ENCODE measurements at regions not wholly inside any gene's neighbourhood (a gene's known extent, or its start where the extent isn't known, plus 50 kb on each side); places are given as distances from the start of the nearest gene placed in this dataset.

DNA sequence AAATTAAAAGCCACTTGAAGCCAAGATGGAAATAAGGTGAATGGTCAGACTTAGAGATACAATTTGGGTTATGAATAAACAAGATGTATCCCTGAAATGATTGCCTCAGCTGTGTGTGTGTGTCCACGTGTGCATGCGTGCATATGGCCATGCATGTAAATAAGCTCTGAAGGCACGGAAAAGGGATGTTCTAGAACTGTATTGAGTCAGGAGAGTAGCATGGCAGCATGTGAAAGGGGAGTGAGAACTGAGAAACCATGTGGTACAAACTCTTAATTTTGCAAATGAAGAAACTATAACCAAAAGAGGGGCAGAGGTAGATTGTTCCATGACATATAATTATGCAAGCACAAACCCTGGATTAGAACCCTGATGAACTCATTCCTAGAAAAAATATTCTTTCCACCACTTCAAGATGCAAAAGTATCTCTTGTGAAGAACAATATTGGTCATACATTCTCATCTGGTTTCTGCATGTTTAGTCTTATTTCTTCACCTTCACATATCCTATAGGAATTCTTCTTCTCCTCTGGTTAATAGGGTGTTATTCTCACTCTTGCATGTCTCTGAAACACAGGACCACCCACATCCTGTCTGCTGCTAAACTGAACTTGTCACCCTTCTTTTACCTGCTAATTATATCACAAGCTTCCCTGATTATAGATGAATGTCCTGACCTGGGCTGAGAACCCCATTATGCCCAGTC lies 455.8 kb downstream of the SETBP1 start:
- H3K36me3 ChIP-seq = no peaks in the 10 kb centered on the region
- no peak for DNase-seq
- 86% methylated on average over 3 of the region's 3 CpGs for WGBS, 2 donors
- TF ChIP-seq, protein P1, sequence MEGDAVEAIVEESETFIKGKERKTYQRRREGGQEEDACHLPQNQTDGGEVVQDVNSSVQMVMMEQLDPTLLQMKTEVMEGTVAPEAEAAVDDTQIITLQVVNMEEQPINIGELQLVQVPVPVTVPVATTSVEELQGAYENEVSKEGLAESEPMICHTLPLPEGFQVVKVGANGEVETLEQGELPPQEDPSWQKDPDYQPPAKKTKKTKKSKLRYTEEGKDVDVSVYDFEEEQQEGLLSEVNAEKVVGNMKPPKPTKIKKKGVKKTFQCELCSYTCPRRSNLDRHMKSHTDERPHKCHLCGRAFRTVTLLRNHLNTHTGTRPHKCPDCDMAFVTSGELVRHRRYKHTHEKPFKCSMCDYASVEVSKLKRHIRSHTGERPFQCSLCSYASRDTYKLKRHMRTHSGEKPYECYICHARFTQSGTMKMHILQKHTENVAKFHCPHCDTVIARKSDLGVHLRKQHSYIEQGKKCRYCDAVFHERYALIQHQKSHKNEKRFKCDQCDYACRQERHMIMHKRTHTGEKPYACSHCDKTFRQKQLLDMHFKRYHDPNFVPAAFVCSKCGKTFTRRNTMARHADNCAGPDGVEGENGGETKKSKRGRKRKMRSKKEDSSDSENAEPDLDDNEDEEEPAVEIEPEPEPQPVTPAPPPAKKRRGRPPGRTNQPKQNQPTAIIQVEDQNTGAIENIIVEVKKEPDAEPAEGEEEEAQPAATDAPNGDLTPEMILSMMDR (IDR thresholded peaks at IDR 0.05) = no peak
- no peak for TF ChIP-seq POLR2A (IDR thresholded peaks at IDR 0.05)
- TF ChIP-seq POLR2AphosphoS5 (IDR thresholded peaks at IDR 0.05) = no peak
- no peak for TF ChIP-seq EP300 (IDR thresholded peaks at IDR 0.05)
- H3K4me1 ChIP-seq = no peaks in the 10 kb centered on the region
- intact Hi-C loops (cut with DNase I) = no loop called here
- no peak overlapping the region for H3K27ac ChIP-seq
- H3K27me3 ChIP-seq = no peaks in the 10 kb centered on the region
- H3K9me3 ChIP-seq = peaks cover 0 to 1% (median 0%) of the 10 kb centered on the region in 4 donors
- no peak overlapping the region for H3K4me3 ChIP-seq

DNA sequence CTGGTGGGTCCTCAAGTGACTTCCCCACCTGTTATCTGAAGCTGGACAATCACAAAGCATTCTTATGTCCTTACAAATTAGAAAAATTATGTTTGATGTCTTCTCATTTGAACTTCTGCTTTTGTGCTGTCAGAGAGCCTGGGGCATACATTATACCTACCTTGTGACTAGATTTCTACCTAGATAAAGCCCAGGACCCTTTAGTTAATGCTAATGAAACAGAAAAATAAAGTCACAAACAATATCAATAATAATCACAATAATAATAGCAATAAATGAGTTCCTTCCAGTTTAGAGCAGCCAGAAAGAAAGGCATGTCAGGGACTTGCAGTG lies 456.4 kb downstream of the SETBP1 start:
- Histone ChIP-seq H3K36me3 (no peaks in the 10 kb centered on the region), H3K4me1 (no peaks in the 10 kb centered on the region), H3K4me3 (no peak overlapping the region), H3K9me3 (peaks cover 0 to 1% (median 0%) of the 10 kb centered on the region in 4 donors), H3K27ac (no peak overlapping the region), H3K27me3 (no peaks in the 10 kb centered on the region)
- no peak for DNase-seq
- TF ChIP-seq POLR2A (IDR thresholded peaks at IDR 0.05) (no peak), POLR2AphosphoS5 (IDR thresholded peaks at IDR 0.05) (no peak), EP300 (IDR thresholded peaks at IDR 0.05) (no peak)
- TF ChIP-seq, protein P1 (IDR thresholded peaks at IDR 0.05) = no peak
- intact Hi-C loops (cut with DNase I) = no loop called here

GRCh38 chr18:45139478-45139877 lies 458.8 kb downstream of the SETBP1 start:
- intact Hi-C loops (cut with DNase I) = no loop called here
- TF ChIP-seq POLR2AphosphoS5 (IDR thresholded peaks at IDR 0.05) = no peak
- TF ChIP-seq, protein P1 (IDR thresholded peaks at IDR 0.05) = no peak
- TF ChIP-seq EP300 (IDR thresholded peaks at IDR 0.05) = no peak
- no peak for TF ChIP-seq POLR2A (IDR thresholded peaks at IDR 0.05)
- no peaks in the 10 kb centered on the region for H3K4me1 ChIP-seq
- H3K27me3 ChIP-seq = no peaks in the 10 kb centered on the region
- no peak for DNase-seq
- no peak overlapping the region for H3K27ac ChIP-seq
- no peak overlapping the region for H3K4me3 ChIP-seq
- H3K36me3 ChIP-seq = no peaks in the 10 kb centered on the region
- H3K9me3 ChIP-seq = peaks cover 0 to 1% (median 0%) of the 10 kb centered on the region in 4 donors
- 88 to 93% methylated on average over 4 of the region's 4 CpGs for WGBS, 2 donors

DNA sequence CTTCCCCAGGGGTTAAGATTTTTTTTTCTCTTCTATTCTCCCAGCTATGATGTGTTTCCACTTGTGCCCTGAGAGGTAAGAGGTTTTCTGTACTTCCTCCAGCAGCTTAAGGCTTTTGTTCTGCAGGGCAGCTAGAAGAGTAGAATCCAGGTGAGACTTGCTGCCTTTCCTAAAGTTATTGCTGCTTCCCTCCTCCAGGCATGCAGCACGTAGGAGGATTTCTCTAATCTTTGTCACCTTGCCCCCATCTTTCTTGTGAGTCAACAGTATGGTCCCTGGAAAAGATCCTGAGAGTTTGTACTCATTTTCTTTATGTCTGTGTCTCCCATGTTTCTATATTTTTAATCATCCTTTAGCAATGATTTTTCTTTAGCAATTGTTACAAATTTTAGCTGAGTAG lies 462.2 kb downstream of the SETBP1 start:
- Histone ChIP-seq H3K36me3 (no peaks in the 10 kb centered on the region), H3K4me3 (no peak overlapping the region), H3K27ac (no peak overlapping the region), H3K27me3 (no peaks in the 10 kb centered on the region), H3K4me1 (no peaks in the 10 kb centered on the region), H3K9me3 (peaks cover 0 to 1% (median 0%) of the 10 kb centered on the region in 4 donors)
- 81 to 82% methylated on average over 1 of the region's 1 CpG for WGBS, 2 donors
- TF ChIP-seq EP300 (IDR thresholded peaks at IDR 0.05) (no peak), POLR2AphosphoS5 (IDR thresholded peaks at IDR 0.05) (no peak), POLR2A (IDR thresholded peaks at IDR 0.05) (no peak)
- TF ChIP-seq, protein P1 (IDR thresholded peaks at IDR 0.05) = no peak
- no peak for DNase-seq
- intact Hi-C loops (cut with DNase I) = no loop called here

- Histone ChIP-seq H3K4me1 (no peaks in the 10 kb centered on the region), H3K36me3 (no peaks in the 10 kb centered on the region), H3K9me3 (no peaks in the 10 kb centered on the region), H3K4me3 (no peak overlapping the region), H3K27me3 (no peaks in the 10 kb centered on the region), H3K27ac (no peak overlapping the region)
- WGBS, 2 donors = 92% methylated on average over 4 of the region's 4 CpGs
- TF ChIP-seq POLR2AphosphoS5 (IDR thresholded peaks at IDR 0.05) (no peak), EP300 (IDR thresholded peaks at IDR 0.05) (no peak), POLR2A (IDR thresholded peaks at IDR 0.05) (no peak)
- TF ChIP-seq, protein P1 (IDR thresholded peaks at IDR 0.05) = no peak
- intact Hi-C loops (cut with DNase I) = no loop called here
- DNase-seq = no peak
Measured at GRCh38 chr18:45149712-45150111, 465.6 kb upstream of the SLC14A2 start.
